ENCODE measurements at regions not wholly inside any gene's neighbourhood (a gene's known extent, or its start where the extent isn't known, plus 50 kb on each side); places are given as distances from the start of the nearest gene placed in this dataset.

GRCh38 chr11:11217289-11217928 is 135.6 kb downstream of the CSNK2A3 start:
- Histone ChIP-seq H3K27ac (ENCODE audit: low read depth, low read length, poor library complexity, severe bottlenecking) (no peak overlapping the region), H3K4me3 (ENCODE audit: low read depth, low read length, poor library complexity, severe bottlenecking) (no peak overlapping the region), H3K27me3 (replicated peaks; ENCODE audit: insufficient read depth, low read depth, low read length, poor library complexity) (no peaks in the 10 kb centered on the region), H3K36me3 (ENCODE audit: insufficient read depth, low read length, poor library complexity, severe bottlenecking) (no peaks in the 10 kb centered on the region), H3K4me1 (ENCODE audit: insufficient read depth, low read length, poor library complexity, severe bottlenecking) (no peaks in the 10 kb centered on the region), H3K9me3 (ENCODE audit: low read depth, low read length, poor library complexity, severe bottlenecking) (no peaks in the 10 kb centered on the region)
- no TSS peak for BruUV-seq (replicated peaks)
- TF ChIP-seq CTCF (conservative IDR thresholded peaks at IDR 0.05; ENCODE audit: low read depth, low read length) (no peak), EZH2 (IDR thresholded peaks at IDR 0.05; ENCODE audit: borderline replicate concordance, low read depth, low read length, poor library complexity, severe bottlenecking) (no peak)
- DNase-seq (ENCODE audit: low spot score): no peak
- ChIA-PET POLR2A (ENCODE audit: low non-redundant PET) (no interaction called here), CTCF (no interaction called here)
- intact Hi-C loops (cut with micrococcal nuclease; ENCODE audit: unreplicated experiment): no loop called here

DNA sequence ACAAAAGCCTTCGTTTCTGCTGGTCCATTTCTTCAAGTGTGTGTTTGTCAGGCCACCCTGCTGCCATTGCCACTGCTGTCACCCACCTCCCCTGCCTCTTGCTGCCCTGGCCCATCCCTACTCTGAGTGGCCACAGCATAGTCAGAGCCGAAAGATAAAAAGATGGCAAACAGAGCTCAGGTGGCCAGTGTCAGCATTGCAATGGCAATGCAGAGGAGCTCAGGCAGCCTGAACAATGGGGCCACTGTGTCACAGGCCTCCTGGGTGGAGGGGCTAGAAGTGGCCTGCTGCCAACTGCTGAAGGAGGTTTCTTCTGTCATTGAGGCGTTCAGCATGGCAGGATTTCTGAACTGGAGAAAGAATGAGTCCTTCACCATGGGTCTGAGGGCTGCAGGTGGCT is 137.1 kb downstream of the CSNK2A3 start:
- no peaks in the 10 kb centered on the region for H3K27me3 ChIP-seq (replicated peaks; ENCODE audit: insufficient read depth, low read depth, low read length, poor library complexity)
- no peak for DNase-seq (ENCODE audit: low spot score)
- no peak overlapping the region for H3K4me3 ChIP-seq (ENCODE audit: low read depth, low read length, poor library complexity, severe bottlenecking)
- POLR2A ChIA-PET (ENCODE audit: low non-redundant PET): no interaction called here
- CTCF ChIA-PET: no interaction called here
- H3K4me1 ChIP-seq (ENCODE audit: insufficient read depth, low read length, poor library complexity, severe bottlenecking): no peaks in the 10 kb centered on the region
- no TSS peak for BruUV-seq (replicated peaks)
- no peak overlapping the region for H3K27ac ChIP-seq (ENCODE audit: low read depth, low read length, poor library complexity, severe bottlenecking)
- no peaks in the 10 kb centered on the region for H3K36me3 ChIP-seq (ENCODE audit: insufficient read depth, low read length, poor library complexity, severe bottlenecking)
- H3K9me3 ChIP-seq (ENCODE audit: low read depth, low read length, poor library complexity, severe bottlenecking): no peaks in the 10 kb centered on the region
- intact Hi-C loops (cut with micrococcal nuclease; ENCODE audit: unreplicated experiment): no loop called here
- TF ChIP-seq EZH2 (IDR thresholded peaks at IDR 0.05; ENCODE audit: borderline replicate concordance, low read depth, low read length, poor library complexity, severe bottlenecking): no peak
- TF ChIP-seq CTCF (conservative IDR thresholded peaks at IDR 0.05; ENCODE audit: low read depth, low read length): no peak

DNA sequence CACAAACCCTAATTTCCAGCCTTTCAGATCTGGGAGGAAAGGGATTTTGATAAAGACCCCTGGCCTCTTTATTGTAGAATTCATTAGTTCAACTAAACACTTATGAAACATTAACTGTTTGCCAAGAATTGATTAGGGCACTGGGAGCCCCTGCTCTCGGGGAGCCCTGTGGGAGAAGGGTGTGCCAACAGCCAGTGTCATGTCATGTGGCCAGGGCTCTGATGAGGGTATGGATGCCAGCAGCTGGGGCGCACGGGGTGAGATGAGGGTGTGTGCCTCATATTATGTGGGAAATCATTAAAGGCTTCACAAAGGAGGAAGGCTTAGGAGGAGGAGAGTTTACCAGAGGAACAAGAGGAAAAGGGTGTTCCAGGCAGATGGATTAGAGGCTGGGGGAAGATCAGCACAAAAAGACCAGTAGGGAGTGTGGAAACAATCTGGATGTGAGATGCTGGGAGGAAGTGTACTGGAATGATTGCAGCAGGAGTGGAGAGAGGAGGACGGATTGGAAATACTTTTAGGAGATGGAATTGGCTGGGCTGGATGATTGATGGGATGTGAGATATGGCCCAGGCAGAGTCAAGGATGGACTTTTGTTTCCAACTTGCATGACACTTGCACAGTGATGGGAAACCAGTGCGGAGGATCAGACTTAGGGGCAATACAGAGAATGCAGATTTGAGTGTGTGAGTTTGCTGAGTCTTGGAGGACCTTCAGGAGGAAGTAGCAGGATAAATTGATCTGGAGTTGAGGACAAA is 137.8 kb downstream of the CSNK2A3 start:
- no peak for DNase-seq (ENCODE audit: low spot score)
- intact Hi-C loops (cut with micrococcal nuclease; ENCODE audit: unreplicated experiment): no loop called here
- ChIA-PET POLR2A (ENCODE audit: low non-redundant PET) (no interaction called here), CTCF (no interaction called here)
- Histone ChIP-seq H3K4me3 (ENCODE audit: low read depth, low read length, poor library complexity, severe bottlenecking) (no peak overlapping the region), H3K27ac (ENCODE audit: low read depth, low read length, poor library complexity, severe bottlenecking) (no peak overlapping the region), H3K9me3 (ENCODE audit: low read depth, low read length, poor library complexity, severe bottlenecking) (no peaks in the 10 kb centered on the region), H3K27me3 (replicated peaks; ENCODE audit: insufficient read depth, low read depth, low read length, poor library complexity) (no peaks in the 10 kb centered on the region), H3K36me3 (ENCODE audit: insufficient read depth, low read length, poor library complexity, severe bottlenecking) (no peaks in the 10 kb centered on the region), H3K4me1 (ENCODE audit: insufficient read depth, low read length, poor library complexity, severe bottlenecking) (no peaks in the 10 kb centered on the region)
- no TSS peak for BruUV-seq (replicated peaks)
- TF ChIP-seq EZH2 (IDR thresholded peaks at IDR 0.05; ENCODE audit: borderline replicate concordance, low read depth, low read length, poor library complexity, severe bottlenecking): no peak
- no peak for TF ChIP-seq CTCF (conservative IDR thresholded peaks at IDR 0.05; ENCODE audit: low read depth, low read length)

Measured in A673 (cell line).